Renal cortex interstitium (tissue), 11 donors: ENCODE measurements at regions not wholly inside any gene's neighbourhood (a gene's known extent, or its start where the extent isn't known, plus 50 kb on each side); places are given as distances from the start of the nearest gene placed in this dataset.

Source experiments
- DNase-seq, 11 donors: peaks; one replicate each; pipeline ENCODE4 v3.0.0-alpha.2; 2013; ENCODE audit warnings: low read depth in 9 of 11, low spot score in 4 of 11; ENCODE audit errors: extremely low read depth in 1 of 11

DNA sequence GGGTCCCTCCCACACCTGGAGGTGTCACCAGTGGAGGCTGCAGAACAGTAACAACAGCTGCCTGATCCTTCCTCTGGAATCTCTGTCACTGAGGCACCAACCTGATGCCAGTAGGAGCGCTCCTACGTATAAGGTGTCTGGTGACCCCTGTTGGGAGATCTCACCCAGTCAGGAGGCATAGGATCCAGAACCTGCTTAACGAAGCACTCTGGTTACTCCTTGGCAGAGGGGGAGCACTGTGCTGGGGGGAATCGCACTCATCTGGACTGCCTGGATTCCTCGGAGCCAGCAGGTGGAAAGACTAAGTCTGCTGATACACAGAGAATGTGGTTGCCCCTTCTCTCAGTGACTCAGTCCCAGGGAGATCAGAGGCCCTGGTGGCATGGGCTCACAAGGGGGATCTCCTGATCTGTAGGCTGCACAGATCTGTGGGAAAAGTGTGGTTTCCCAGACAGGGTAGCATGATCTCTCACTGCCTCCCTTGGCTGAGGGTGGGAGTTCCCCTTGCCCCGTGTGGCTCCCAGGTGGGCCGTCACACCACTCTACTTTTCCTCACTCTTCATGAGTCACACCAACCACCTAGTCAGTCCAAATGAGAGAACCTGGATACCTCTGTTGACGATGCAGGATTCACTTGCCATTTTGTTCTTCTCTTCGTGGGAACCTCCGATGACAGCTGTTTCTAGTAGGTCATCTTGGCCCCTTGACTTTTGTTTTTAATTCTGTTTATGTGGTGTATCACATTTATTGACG lies 305.9 kb downstream of the IDS start:
- DNase-seq = no peak

DNA sequence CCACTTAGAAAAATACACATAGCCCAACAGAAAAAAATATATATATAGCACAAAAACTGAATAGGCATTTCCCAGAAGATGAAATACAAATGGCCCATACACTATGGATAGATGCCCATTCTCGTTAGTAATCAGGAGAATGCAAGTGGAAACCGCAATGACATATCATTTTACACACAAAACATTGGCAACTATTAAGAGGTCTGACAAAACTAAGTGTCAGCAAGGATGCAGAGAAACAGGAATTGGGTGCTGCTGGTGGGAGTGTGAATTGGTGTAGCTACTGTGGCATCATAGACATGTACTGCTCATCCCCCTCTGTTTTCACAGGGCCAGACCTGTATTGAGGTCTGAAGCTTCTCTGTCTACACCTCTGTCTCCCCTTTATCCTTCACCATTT lies 320.0 kb downstream of the IDS start:
- no peak for DNase-seq

DNA sequence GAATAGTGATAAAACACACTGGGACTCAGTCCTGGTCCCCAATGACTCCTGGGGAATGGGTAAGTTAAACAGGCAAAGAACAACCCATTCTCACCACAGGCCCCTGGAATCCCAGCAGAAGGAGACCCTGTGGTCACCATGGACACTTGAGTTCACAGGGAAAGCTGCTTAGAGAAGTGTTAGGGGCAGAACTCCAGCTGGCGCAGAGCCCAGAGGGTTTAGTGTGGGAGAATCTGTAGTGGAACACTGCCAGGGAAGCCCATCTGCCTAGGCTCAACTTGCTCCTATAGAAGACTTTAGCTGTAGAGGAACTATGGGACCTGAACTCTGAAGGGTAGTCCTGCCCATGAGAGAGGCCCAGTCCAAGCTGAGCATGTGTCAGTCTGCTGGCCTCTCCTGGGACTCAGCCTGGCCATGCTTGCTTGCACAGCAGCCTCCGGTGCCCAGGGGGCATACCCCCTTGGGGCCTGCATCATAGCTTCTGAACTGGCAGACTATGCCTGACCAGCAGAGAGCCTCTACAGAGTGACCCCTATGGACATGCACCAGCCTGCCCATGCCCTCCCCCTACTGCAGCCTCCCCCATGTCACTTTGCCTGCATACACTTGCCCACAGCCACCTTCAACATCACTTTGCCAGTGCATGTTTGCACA lies 343.5 kb downstream of the IDS start:
- DNase-seq = no peak

GRCh38 chrX:149157976-149158375 lies 347.1 kb downstream of the IDS start:
- no peak for DNase-seq

GRCh38 chrX:149152941-149153340 lies 352.2 kb downstream of the IDS start:
- DNase-seq = no peak

GRCh38 chrX:149151805-149152757 lies 353.0 kb downstream of the IDS start:
- DNase-seq = no peak

- DNase-seq = no peak
Measured at GRCh38 chrX:149145845-149146285, 359.2 kb downstream of the IDS start.

- no peak for DNase-seq
Measured at GRCh38 chrX:149131774-149132173, 373.3 kb downstream of the IDS start.

GRCh38 chrX:149129767-149130166 lies 375.3 kb downstream of the IDS start:
- DNase-seq = peak in 1 of 11 donors; percentile 4

GRCh38 chrX:149124526-149125108 lies 380.5 kb downstream of the IDS start:
- no peak for DNase-seq

GRCh38 chrX:149121206-149121920 lies 383.7 kb downstream of the IDS start:
- DNase-seq = no peak

DNA sequence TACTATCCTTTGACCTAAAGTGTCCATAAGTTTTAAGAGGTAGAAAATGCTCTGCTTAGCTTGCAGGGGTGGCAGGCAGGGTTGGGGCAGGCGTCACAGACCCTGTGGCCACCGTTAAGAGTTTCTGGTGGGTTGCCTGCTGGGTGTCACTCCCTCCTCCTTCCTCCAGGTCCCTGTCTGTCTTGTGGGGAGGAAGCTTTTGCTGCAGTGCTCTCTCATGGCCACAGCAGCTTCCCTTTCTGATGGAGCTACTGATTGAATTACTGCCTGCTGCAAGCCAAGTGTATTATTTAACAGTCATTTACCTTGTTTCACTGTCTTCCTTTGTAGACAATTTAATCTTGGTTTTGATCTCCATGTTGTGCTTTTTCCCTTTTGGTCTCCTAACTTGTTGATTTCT lies 384.6 kb downstream of the IDS start:
- no peak for DNase-seq

- no peak for DNase-seq
Measured at GRCh38 chrX:149114874-149115273, 390.2 kb downstream of the IDS start.

DNA sequence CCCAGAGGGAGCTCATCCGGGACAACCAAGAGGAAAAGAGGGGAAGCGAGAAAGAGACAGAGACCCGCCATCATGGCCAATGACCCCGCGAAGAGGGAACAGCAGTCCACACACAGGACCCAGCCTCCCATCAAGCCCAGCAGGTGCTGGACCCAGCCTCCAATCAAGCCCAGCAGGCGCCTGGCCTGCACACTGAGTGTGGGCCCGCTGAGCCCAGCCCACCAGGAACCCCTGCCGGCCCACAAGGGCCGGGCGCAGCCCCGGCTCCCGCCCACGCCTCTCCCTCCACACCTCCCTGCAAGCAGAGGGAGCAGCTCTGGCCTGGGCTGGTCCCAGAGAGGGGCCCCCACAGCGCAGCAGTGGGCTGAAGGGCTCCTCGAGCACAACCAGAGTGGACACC lies 391.1 kb downstream of the IDS start:
- DNase-seq = no peak

DNA sequence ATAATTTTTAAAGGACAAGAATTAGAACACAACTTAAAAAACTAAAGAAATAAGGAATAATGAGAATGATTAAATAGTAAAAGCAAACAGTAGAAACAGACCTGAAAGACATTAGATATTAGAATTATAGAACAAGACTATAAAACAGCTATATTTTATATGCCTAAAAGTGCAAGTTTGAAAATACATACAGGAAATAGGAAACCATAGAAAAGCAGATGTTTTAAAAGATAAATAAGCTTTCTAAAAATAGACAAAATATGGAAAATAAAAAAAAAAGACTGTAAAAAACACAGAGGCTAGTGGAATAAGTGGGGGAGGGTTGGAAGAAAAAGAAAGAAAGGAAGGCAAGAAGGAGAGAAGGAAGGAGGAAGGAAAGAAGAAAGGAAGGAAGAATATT lies 407.3 kb downstream of the IDS start:
- DNase-seq = no peak

DNA sequence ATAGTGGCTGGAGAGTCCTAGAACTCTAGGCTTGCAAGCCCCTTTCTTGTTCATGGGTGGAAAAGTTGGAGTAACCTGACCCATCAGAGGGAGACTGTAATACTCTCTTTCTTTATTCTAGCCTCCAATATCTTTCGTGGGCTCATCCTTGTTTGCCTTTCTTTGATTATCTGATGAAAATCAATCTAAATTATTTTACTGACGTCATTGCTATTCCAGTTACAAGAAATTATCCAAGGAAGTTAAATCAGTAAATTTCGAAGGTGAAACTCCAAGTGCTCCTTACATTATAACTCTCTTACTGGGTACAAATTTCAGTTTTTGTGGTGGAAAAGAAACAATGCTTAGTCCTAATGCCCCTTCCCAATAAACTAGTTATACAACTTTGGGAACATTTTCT lies 412.9 kb downstream of the IDS start:
- no peak for DNase-seq

DNA sequence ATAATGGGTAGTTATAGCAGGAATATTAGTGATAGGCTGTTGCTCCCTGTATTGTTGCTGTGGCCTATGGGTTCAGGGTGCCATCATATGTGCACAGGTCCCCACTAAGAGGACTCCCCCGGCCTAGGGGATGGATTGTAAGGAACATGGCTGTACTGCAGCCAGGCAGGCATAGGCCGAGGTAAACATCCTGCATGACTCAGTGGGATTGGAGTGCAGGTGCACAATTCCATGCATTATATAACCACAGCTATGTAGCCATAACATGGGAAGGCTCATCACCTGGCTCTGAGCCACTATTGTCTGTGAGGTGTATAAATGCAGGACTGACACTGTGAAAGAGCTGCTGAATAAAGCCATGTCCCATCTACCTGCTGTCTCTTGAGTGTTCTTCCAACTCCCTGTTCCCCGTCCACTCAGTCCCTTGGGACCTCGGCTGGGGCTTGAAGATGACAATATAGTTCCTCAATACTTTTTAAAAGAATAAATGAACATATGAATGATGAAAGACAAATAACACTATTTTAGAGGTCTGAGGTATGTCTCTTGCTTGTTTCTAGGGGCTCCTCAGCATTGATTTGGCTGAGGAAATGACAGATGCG lies 425.2 kb downstream of the IDS start:
- DNase-seq = no peak

GRCh38 chrX:149074398-149074797 lies 430.7 kb downstream of the IDS start:
- DNase-seq = peak in 9 of 11 donors; percentile 18 to 58 (median 42)
